NCI-H82 treated with DMSO at 0.1 percent for 48 hours (cell line): ENCODE measurements at regions not wholly inside any gene's neighbourhood (a gene's known extent, or its start where the extent isn't known, plus 50 kb on each side); places are given as distances from the start of the nearest gene placed in this dataset.
"Not testable (repeated sequence)": the region's sequence is repeated elsewhere in the genome, so short reads cannot be mapped to it uniquely, and the experiment has no call there.

Experiments used
- DNase-seq: peaks from one replicate; lab custom pipeline; 2025; ENCODE audit not compliant: unreplicated experiment; lab: John Stamatoyannopoulos, UW

DNA sequence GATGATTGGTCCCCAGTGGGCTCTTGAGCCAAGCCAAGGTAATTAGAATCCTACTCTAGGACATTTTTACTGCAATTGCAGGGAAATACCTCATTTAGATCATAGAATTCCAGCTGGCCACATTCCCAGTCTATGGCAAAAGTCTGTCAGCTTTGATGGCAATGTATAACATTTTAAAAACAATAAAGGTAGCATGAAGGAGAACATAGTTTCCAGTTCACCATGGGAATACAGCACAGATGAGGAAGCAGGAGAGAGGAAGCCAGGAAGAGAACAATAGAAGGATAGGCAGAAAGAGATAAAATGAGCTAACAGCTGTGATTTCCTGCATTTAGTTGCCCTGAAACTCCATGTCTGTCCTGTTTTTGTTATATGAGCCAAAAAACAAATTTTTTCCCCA, 897.3 kb upstream of the DDX18 start:
- DNase-seq = no peak

DNA sequence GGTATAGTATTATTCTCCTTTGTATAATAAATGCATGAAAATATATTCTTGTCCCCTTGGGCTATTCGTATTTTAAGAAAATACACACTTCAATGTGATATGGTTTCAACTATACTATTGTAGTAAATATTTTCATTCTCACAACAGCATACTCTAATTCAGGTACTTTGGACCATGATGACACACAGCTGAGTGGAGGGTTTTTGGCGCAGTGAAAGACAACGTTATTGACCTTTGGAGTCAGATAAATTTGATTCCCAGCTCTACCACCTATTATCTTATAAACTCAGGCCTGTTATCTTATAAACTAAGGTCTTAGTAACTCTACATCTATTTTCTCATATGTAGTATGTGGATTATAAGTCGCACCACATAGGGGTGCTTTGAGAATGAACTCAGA, 895.9 kb upstream of the DDX18 start:
- DNase-seq = no peak

DNA sequence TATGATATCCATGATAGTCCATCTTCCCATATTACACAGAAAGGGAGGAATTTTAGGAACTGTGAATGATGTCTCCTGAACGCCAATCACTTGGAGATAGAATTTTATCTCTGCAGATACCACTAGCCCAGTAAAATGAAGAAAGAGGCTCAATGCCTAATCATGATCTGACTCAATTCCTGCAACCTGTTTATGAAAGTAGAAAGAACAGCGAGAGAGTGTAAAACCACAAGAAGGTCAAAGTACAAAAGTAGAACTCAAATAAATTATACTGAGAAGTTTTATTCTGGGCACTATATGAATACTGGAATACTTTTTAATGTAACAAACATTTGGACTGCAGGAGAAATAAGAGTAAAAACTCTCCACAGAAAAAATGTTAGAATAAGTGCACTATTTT, 892.1 kb upstream of the DDX18 start:
- no peak for DNase-seq

DNA sequence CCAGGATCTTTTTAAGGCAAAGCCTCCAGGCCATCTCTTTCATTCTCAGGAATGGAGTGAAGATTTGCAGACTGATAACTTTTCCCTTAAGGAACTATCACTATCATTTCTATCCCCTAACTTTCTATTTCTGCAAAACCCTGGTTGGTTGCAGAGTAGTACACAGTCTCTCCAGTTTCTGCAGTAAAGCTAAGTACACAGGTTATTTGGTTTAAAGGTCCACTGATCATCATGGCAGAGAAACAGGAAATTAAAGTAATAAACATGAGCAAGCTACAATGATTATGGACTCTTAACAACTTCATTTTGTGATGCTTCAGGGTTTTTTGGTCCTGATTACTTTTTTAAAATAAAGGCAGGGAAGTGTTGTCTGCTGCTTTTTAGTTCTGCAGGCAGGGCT, 890.0 kb upstream of the DDX18 start:
- no peak for DNase-seq

GRCh38 chr2:116935097-116935814, 879.2 kb upstream of the DDX18 start:
- no peak for DNase-seq

DNA sequence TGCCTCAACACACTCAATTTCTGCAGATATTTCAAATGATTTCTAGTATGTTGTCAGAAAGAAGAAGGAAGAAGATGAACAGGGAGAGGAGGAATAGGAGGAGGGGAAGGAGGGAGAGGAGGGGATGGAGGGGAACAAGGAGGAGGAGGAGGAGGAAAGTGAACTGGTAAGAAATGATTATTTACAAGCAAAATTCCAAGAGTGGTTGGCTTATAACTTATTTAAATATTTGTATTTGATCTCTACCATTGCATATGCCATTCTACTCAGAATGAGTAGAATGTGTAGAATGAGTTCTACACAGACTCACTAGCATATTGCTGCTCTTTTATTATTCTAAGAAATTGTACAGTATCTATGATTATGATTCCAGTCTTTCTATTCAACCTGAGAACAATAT, 866.2 kb upstream of the DDX18 start:
- no peak for DNase-seq

GRCh38 chr2:116949249-116949648, 865.2 kb upstream of the DDX18 start:
- DNase-seq = no peak

DNA sequence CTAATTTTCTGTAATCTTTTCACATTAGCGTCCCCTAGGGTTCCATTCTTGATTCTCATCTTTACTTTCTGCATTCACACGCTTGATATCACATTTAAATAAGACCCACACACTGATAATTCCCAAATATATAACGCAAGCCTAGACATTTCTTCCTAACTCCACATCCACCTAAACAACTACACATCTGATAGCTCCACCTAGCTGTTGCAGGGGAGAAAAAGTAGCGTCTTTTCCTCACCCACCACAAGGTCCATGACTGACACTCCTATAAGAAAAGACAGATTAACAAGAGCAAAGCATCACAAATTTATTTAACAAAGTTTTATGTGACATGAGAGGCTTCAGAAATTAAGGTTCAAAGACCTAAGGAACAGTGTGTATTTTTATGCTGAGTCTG, 862.2 kb upstream of the DDX18 start:
- no peak for DNase-seq

DNA sequence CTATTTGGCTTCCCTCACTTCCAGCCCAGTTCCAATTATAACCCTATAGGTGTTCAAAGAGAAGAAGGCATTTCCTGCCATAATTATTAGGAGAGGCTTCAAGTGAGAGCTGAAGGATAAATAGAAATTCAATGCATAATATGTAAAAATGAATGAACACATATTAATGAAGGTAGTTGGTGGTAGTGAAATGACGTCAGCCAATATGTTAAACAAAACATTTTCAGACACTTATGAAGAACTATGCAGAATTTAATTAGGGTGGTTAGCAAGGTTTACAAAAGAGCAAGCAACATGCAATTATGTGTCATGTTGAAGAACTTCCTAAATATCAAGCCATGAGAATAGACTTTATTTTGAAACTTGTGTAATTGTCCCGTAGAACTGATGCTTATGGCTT, 858.8 kb upstream of the DDX18 start:
- no peak for DNase-seq

GRCh38 chr2:116975608-116976007, 838.9 kb upstream of the DDX18 start:
- no peak for DNase-seq

DNA sequence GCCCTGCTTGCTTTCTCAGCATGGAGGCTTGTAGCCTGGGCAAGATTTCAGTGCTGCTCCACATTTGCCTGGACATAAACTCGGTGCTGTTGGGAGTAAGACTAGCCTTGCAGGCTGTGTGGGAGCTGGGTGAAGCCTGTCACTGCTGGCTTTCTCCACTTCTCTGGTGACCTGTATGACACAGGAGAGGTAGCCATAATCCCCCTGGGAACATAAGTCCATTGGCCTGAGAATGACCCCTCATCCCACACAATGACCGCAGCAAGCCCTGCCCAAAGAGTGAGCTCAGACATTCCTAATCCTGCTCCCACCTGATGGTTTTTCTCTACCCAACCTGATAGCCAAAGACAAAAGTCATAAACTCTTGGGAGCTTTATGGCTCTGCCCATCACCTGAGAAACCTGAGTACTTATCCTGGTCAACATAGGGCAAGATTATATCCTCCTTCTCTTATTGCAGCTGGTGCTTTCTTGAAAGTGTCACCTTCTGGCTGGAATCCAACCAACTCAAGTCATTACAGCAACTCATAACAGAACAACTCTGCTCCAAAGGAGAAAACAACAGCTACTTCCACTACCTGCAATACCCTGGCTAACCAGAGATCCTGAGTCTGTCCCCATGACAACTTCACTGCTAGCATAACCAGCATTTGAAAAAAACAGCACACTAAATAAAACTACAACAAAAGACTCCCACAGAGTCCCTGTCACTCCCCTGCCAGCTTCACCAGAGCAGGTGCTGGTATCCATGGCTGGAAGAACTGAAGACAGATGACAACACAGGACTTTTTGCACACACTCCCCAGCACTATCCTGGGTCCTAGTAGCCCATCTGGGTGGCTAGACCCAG, 834.4 kb upstream of the DDX18 start:
- DNase-seq = no peak

DNA sequence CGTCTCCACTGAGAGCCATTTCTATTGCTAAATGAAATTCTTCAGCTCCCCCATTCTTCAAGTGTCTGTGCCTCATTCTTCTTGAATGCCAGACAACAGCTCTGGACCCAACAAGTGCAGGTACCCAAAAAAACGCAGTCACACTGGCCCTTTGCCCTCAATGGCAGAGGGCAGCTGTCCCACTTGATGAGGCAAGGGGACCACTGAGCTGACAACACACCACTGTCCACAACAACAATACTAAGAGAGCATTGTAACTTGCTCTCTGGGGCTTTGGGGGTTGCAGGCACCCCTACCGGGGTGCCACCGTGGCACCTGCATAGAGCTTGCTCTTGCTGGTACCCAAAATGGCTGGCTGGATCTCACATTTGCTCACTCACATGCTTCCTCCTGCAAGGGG, 827.0 kb upstream of the DDX18 start:
- no peak for DNase-seq

GRCh38 chr2:116988303-116988702, 826.2 kb upstream of the DDX18 start:
- DNase-seq = no peak

DNA sequence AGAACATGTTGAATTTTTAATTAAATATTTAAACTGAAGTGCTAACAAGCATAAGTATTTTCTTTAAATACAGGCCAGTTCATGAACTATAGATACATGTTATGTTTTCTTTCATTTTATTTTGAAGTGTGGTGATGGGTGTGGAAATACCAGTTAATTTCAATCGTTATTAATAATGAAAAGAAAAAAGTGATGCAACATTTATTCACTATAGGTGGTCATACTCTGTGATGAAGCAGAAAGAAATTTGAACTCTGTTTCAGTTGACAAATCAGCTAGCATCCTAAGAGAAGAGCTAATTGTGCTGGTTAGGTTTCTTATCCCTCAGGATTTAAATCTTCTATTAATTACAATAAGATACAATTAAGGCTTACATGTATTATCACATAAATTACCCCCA, 795.1 kb upstream of the DDX18 start:
- no peak for DNase-seq

DNA sequence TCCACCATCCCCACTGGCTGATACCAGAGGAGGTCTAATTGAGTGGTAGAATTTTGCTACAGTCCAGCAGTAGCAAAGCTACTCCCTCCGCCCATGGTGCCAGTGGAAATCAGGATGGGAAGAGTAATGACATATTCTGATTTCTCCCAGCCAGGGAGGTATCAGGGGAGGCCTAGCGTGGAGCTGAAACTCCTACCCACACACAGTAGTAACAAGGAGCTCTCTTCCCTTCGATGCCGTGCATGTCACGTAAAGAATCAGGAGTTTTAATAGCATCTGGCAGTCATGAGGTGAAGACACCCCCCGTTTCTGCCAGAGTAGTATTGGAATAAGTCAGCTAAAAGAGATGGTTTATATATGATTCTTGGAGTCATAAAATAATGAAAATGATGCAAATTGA, 786.8 kb upstream of the DDX18 start:
- DNase-seq = no peak

DNA sequence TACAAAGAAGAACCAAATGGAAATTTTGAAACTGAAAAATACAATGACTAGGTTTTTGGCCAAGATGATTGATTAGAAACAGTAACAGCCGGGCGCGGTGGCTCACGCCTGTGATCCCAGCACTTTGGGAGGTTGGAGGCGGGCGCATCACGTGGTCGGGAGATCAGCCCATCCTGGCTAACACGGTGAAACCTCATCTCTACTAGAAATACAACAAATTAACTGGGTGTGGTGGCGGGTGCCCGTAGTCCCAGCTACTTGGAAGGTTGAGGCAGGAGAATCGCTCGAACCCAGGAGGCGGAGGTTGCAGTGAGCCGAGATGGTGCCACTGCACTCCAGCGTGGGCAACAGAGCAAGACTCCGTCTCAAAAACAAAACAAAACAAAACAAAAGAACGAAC, 785.8 kb upstream of the DDX18 start:
- DNase-seq = not testable (repeated sequence)

GRCh38 chr2:117055499-117056375, 758.8 kb upstream of the DDX18 start:
- DNase-seq = no peak

DNA sequence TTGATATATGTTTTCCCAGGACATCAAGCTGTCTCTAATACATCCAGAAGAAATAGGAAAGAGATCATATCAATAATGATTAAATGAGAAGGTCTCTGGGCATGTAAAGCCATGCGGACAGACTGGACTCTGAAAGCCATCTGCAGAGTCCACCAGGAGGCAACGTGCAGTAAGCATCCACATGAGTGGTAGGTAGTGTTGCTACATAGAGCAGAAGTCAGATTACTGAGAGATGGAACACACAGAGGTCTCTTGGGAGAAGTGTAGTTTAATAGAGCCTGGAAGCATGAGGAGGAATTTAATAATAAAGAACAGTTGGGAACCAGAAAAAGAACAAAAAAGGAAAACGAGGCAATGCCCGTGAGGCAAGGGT, 758.1 kb upstream of the DDX18 start:
- no peak for DNase-seq

DNA sequence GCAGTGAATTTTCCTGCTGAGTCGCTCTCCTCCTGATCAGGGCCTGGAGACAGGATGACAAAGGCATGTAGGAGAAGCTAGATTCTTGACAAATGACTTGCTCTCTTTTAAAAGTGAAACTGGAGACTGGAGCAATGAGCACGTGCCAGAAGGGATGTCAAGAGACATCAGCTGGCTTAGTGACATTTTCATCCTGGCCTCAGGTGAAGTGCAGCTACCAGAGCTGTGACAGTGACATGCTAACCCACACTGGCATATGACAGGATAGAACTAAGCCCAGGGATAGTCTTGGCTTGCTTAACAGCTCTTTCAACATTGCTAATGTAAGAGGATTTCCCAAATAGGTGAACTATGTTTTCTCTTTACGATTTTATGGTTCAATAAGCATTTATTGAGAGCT, 757.5 kb upstream of the DDX18 start:
- DNase-seq = no peak

- DNase-seq = no peak
Observed at GRCh38 chr2:117058366-117058765, 756.1 kb upstream of the DDX18 start.

DNA sequence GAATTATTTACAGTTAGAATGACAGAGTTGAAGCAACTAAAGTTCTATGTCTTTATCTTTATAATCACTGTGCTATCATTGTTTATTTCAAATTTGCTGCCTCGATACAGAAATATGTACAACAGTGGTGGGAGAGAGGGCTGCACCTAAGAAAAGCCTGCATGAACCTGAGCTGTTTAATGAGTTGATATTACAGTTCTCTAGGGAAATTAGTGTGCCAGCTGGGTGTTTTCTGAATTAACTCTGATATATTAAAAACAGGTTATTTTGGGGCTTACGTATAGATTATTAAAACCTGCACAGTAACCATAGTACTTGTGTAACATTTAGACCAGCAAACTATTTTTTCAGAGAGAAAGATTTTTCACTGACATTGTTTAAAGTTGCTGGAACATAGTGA, 750.5 kb upstream of the DDX18 start:
- DNase-seq = no peak

DNA sequence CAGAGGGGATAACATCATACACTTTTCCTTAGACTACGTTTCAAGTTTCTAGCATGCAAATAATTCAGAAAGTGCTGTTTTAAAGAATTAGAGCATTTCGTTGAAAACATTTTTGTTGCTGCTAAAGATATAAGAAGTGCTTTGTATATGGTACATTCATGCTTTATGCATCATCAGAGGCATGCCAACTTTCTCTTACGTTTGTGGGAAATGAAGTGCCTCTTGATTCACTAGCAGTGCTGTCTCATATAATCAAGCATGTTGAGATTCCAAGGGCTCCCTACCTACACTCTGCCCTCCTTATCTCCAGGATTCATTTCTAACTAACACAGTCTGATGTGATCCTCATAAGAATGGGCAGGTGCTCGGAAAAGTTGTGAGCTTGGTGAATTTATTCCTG, 748.6 kb upstream of the DDX18 start:
- no peak for DNase-seq
